Testis (tissue), 2 donors: ENCODE measurements at regions not wholly inside any gene's neighbourhood (a gene's known extent, or its start where the extent isn't known, plus 50 kb on each side); places are given as distances from the start of the nearest gene placed in this dataset.

ENCODE experiments used
- DNase-seq: peaks from one replicate; pipeline ENCODE4 v3.0.0-alpha.2; 2019
- H3K27ac ChIP-seq, 2 donors: fragments of 200-600 bp; sonication (generic); one replicate each; pipeline ENCODE4 v1.5.1; 2019
- H3K27me3 ChIP-seq: fragments of 200-600 bp; sonication (generic); one replicate; pipeline ENCODE4 v1.5.1; 2019
- H3K36me3 ChIP-seq: fragments of 200-600 bp; sonication (generic); one replicate; pipeline ENCODE4 v1.5.1; 2017; ENCODE audit warnings: low read depth; ENCODE audit errors: missing control alignments
- H3K4me1 ChIP-seq: fragments of 200-600 bp; sonication (generic); one replicate; pipeline ENCODE4 v1.5.1; 2019
- H3K4me3 ChIP-seq, 2 donors: fragments of 200-600 bp; sonication (generic); one replicate each; pipeline ENCODE4 v1.5.1; 2017 to 2019
- H3K9me3 ChIP-seq: fragments of 200-600 bp; sonication (generic); one replicate; pipeline ENCODE4 v1.5.1; 2017
- POLR2A ChIP-seq: fragments of 450-650 bp; IDR thresholded peaks from one replicate; pipeline ENCODE4 v1.6.1; 2017; ENCODE audit warnings: antibody characterized with exemption, mild to moderate bottlenecking, moderate library complexity
- WGBS, 2 donors: methylation state at CpG; one replicate each; pipeline ENCODE4 v1.1.5; 2018; 5-methylcytosine and 5-hydroxymethylcytosine counted together
- intact Hi-C: fragments of 100-400 bp; cut with DNase I; formaldehyde crosslinking; loops from one replicate; pipeline ENCODE4 v1.15.1; 2023; ENCODE audit warnings: low total_unique reads
- TF ChIP-seq, protein P1 (sequence below), 3 experiments: fragments of 450-650 bp in 2 of 3; fragments of 200-600 bp in 1 of 3; sonication (generic) in 1 of 3; IDR thresholded peaks; one replicate each; pipeline ENCODE4 v1.5.1; 2016 to 2019; ENCODE audit warnings: antibody characterized with exemption in 3 of 3, mild to moderate bottlenecking in 2 of 3, moderate library complexity in 1 of 3

- H3K27me3 ChIP-seq, result no peaks in the 10 kb centered on the region
- DNase-seq, result no peak
- no peaks in the 10 kb centered on the region for H3K9me3 ChIP-seq
- H3K36me3 ChIP-seq, result no peaks in the 10 kb centered on the region
- H3K27ac ChIP-seq, result no peak overlapping the region
- H3K4me1 ChIP-seq, result no peaks in the 10 kb centered on the region
- TF ChIP-seq, protein P1, sequence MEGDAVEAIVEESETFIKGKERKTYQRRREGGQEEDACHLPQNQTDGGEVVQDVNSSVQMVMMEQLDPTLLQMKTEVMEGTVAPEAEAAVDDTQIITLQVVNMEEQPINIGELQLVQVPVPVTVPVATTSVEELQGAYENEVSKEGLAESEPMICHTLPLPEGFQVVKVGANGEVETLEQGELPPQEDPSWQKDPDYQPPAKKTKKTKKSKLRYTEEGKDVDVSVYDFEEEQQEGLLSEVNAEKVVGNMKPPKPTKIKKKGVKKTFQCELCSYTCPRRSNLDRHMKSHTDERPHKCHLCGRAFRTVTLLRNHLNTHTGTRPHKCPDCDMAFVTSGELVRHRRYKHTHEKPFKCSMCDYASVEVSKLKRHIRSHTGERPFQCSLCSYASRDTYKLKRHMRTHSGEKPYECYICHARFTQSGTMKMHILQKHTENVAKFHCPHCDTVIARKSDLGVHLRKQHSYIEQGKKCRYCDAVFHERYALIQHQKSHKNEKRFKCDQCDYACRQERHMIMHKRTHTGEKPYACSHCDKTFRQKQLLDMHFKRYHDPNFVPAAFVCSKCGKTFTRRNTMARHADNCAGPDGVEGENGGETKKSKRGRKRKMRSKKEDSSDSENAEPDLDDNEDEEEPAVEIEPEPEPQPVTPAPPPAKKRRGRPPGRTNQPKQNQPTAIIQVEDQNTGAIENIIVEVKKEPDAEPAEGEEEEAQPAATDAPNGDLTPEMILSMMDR (IDR thresholded peaks at IDR 0.05), result no peak
- TF ChIP-seq POLR2A, result no peak
- H3K4me3 ChIP-seq, result no peak overlapping the region
- intact Hi-C loops, result no loop called here
Measured at GRCh38 chr2:206368484-206368883, 74.8 kb upstream of the ADAM23 start.

DNA sequence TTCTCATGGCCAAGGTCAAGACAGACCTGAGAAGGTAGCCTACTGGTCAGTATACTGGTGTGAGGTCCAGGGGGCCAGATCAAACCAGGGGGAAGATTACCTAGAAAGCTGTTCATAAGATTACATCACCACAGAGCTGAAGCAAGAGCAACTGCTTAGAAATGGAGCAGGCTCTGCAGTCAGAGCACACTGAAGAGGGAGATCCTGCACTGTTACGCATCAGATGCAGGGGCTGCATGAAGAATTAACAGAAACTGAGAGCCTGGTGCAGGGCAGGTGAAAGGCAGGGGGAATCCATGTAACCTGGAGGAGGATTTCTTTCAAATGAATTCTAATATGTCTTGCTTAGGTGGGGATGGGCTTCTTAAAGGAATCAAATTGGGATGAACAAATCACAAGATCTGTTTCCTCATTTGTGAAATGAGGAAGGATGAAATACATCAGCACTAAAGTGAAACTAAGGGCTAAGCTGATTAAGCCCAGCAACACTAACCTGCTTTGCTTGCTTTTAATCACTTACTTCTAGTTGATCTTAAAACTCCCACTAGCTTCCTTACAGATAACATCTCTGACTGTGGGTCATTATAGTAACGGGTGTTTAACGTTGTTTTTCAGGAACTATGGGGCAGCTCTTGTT lies 74.3 kb upstream of the ADAM23 start:
- intact Hi-C loops, result no loop called here
- no peaks in the 10 kb centered on the region for H3K4me1 ChIP-seq
- no peaks in the 10 kb centered on the region for H3K36me3 ChIP-seq
- no peak overlapping the region for H3K4me3 ChIP-seq
- H3K27me3 ChIP-seq, result no peaks in the 10 kb centered on the region
- no peak overlapping the region for H3K27ac ChIP-seq
- H3K9me3 ChIP-seq, result no peaks in the 10 kb centered on the region
- DNase-seq, result no peak
- no peak for TF ChIP-seq POLR2A
- TF ChIP-seq, protein P1 (IDR thresholded peaks at IDR 0.05), result no peak
- WGBS, 2 donors, result 35 to 36% methylated on average over 3 of the region's 3 CpGs

DNA sequence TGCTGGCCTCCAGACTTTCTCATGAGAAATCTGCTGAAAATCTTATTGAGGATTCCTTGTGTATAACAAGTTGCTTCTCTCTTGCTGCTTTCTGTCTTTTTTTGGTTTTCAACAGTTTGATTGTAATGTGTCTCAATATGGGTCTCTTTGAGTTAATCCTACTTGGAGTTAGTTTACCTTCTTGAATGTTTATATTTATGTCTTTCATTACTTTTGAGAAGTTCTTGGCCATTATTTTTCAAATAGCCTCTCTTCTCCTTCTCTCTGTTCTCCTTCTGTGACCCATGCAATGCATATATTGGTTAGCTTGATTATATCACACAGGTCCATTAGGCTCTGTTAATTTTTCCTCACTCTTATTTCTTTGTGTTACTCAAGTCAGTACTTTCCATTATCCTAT lies 67.4 kb upstream of the ADAM23 start:
- no peak overlapping the region for H3K4me3 ChIP-seq
- intact Hi-C loops, result no loop called here
- H3K27ac ChIP-seq, result no peak overlapping the region
- no peaks in the 10 kb centered on the region for H3K27me3 ChIP-seq
- H3K4me1 ChIP-seq, result no peaks in the 10 kb centered on the region
- no peak for DNase-seq
- no peaks in the 10 kb centered on the region for H3K9me3 ChIP-seq
- TF ChIP-seq, protein P1 (IDR thresholded peaks at IDR 0.05), result no peak
- no peak for TF ChIP-seq POLR2A
- H3K36me3 ChIP-seq, result no peaks in the 10 kb centered on the region

DNA sequence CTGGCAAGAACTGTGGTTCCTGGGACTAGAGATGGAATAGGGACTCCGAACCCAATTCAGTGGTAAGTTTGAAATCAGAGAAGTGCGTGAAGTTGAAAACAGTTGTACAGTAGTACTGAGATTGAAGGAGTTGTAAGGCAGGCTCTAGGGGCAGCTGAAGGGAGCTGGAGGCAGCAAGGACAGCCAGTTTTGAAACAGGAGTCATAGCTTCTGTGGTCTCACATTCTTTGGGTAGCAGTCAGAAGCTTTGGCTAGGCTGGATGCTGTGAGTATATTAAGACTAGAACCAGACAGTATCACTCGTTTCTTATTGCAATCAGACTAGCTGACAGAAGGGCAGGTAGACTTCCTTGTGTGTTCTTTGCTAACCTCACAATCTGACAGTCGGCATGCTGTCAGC lies 64.5 kb upstream of the ADAM23 start:
- Histone ChIP-seq H3K4me3 (no peak overlapping the region), H3K36me3 (no peaks in the 10 kb centered on the region), H3K9me3 (no peaks in the 10 kb centered on the region), H3K27ac (no peak overlapping the region), H3K4me1 (no peaks in the 10 kb centered on the region), H3K27me3 (no peaks in the 10 kb centered on the region)
- 69 to 73% methylated on average over 4 of the region's 4 CpGs for WGBS, 2 donors
- intact Hi-C loops, result no loop called here
- TF ChIP-seq, protein P1 (IDR thresholded peaks at IDR 0.05), result no peak
- TF ChIP-seq POLR2A, result no peak
- DNase-seq, result no peak

DNA sequence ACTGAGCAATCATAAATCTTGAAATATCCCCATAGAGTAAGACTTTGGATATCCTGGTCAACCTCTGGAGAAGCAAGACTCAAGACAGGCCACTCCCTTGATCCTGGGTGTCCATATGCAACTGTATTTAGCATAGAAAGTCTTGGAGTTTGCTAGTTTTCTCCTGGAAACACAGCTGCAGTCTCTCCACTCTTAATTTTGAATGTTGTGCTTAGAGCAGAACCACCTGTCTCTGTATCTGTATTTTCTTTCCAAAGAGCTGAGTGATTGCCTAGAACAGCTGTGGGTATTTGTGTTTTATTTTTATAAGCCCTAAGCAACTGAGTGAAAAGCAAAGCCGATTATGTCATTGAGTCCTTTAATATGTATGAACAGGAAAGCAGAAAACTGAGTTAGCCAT lies 64.1 kb upstream of the ADAM23 start:
- no peaks in the 10 kb centered on the region for H3K9me3 ChIP-seq
- TF ChIP-seq POLR2A, result no peak
- TF ChIP-seq, protein P1 (IDR thresholded peaks at IDR 0.05), result no peak
- intact Hi-C loops, result no loop called here
- no peaks in the 10 kb centered on the region for H3K4me1 ChIP-seq
- H3K36me3 ChIP-seq, result no peaks in the 10 kb centered on the region
- no peaks in the 10 kb centered on the region for H3K27me3 ChIP-seq
- H3K27ac ChIP-seq, result no peak overlapping the region
- DNase-seq, result no peak
- 51 to 54% methylated on average over 1 of the region's 1 CpG for WGBS, 2 donors
- H3K4me3 ChIP-seq, result no peak overlapping the region
